Activated CD4-positive, alpha-beta memory T cell treated with anti-CD3 and anti-CD28 coated beads for 36 hours (primary cell): ENCODE measurements at regions not wholly inside any gene's neighbourhood (a gene's known extent, or its start where the extent isn't known, plus 50 kb on each side); places are given as distances from the start of the nearest gene placed in this dataset.
"Not testable (repeated sequence)": the region's sequence is repeated elsewhere in the genome, so short reads cannot be mapped to it uniquely, and the experiment has no call there.

Experiments
- CTCF ChIA-PET: fragments of 350-600 bp; sonication (Branson Sonifier 250); formaldehyde crosslinking; loops from one replicate; lab custom pipeline; 2021; ENCODE audit warnings: antibody characterized with exemption, inconsistent platforms; lab: Charles Lee
- POLR2A ChIA-PET: fragments of 350-600 bp; sonication (Branson Sonifier 250); formaldehyde crosslinking; loops from one replicate; lab custom pipeline; 2021; ENCODE audit warnings: antibody characterized with exemption; lab: Charles Lee
- DNase-seq: peaks from one replicate; pipeline ENCODE4 v3.0.0-alpha.2; 2020
- H3K27ac Mint-ChIP-seq: one replicate; pipeline ENCODE4 v1.8.0; 2021; ENCODE audit warnings: mixed read lengths
- H3K27me3 Mint-ChIP-seq: one replicate; pipeline ENCODE4 v1.8.0; 2021; ENCODE audit warnings: mixed read lengths
- H3K36me3 Mint-ChIP-seq: one replicate; pipeline ENCODE4 v1.8.0; 2021; ENCODE audit warnings: mixed read lengths
- H3K4me1 Mint-ChIP-seq: one replicate; pipeline ENCODE4 v1.8.0; 2021; ENCODE audit warnings: low read depth, mixed read lengths
- H3K4me3 Mint-ChIP-seq: one replicate; pipeline ENCODE4 v1.8.0; 2021; ENCODE audit warnings: mild to moderate bottlenecking, mixed read lengths
- H3K9me3 Mint-ChIP-seq: one replicate; pipeline ENCODE4 v1.8.0; 2021; ENCODE audit warnings: mixed read lengths
- intact Hi-C: fragments of 100-400 bp; cut with micrococcal nuclease; formaldehyde crosslinking; loops from one replicate; pipeline ENCODE4 v1.15.1; 2023

DNA sequence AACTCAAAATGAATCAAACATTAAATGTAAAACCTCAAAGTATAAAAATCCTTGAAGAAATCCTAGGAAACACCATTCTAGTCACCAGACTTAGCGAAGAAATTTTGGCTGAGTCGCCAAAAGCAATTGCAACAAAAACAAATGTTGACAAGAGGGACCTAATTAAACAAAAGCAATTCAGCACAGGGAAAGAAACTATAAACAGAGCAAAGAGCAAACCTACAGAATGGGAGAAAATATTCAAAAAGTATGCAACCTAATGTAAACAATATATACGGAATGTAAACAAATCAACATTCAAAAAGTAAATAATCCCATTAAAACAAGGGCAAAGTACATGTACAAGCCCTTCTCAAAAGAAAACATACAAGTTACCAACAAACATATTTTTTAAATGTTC lies 974.7 kb downstream of the TRAM1L1 start:
- intact Hi-C loops, result no loop called here
- Mint-ChIP-seq H3K27me3 (no peaks in the 10 kb centered on the region), H3K9me3 (peaks cover 4% of the 10 kb centered on the region), H3K36me3 (no peaks in the 10 kb centered on the region), H3K4me3 (no peak overlapping the region), H3K27ac (no peak overlapping the region), H3K4me1 (no peaks in the 10 kb centered on the region)
- CTCF ChIA-PET, result no interaction called here
- POLR2A ChIA-PET, result no interaction called here
- DNase-seq, result no peak

DNA sequence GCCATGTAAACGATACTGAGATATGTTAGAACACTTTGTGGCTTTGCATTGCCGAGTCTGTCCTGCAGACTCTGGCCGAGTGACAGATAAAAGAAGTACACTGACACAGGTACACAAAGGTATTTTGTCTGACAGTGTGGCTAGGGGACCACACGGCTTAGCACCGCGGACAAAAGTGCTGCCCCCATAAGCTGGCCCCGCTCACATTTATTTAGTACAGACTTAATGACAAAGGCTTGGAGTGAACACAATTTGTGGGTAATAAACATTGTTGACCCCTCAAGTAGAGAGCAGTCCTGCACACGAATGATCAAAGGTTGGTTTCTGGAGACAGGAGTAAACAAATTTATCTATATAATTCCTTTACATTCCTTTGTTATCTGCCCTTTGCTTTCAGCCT lies 976.8 kb downstream of the TRAM1L1 start:
- H3K36me3 Mint-ChIP-seq, result no peaks in the 10 kb centered on the region
- H3K27me3 Mint-ChIP-seq, result no peaks in the 10 kb centered on the region
- intact Hi-C loops, result no loop called here
- H3K27ac Mint-ChIP-seq, result no peak overlapping the region
- ChIA-PET POLR2A (no interaction called here), CTCF (no interaction called here)
- H3K4me3 Mint-ChIP-seq, result no peak overlapping the region
- DNase-seq, result no peak
- H3K4me1 Mint-ChIP-seq, result no peaks in the 10 kb centered on the region
- H3K9me3 Mint-ChIP-seq, result peaks cover 4% of the 10 kb centered on the region

DNA sequence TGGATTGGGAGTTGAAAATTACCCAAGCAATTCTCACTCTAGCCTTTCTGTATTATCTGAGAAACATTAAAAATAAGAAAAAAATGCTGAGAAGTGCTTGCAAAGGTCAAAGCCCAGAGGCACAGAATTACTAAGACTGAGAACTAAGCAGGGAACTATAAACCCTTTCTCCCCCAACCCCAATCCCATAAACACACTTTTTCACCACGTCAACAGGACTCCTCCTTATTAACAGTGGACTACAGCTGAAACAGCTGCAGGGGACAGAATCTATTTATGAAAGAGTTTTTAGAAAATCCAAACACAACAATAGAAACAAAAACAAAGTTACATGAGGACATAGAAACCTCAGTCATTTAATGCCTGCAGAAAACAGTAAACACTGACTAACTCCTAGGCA lies 984.1 kb downstream of the TRAM1L1 start:
- Mint-ChIP-seq H3K36me3 (no peaks in the 10 kb centered on the region), H3K4me1 (no peaks in the 10 kb centered on the region), H3K27ac (no peak overlapping the region), H3K9me3 (peaks cover 24% of the 10 kb centered on the region), H3K27me3 (no peaks in the 10 kb centered on the region), H3K4me3 (no peak overlapping the region)
- intact Hi-C loops, result no loop called here
- no peak for DNase-seq
- POLR2A ChIA-PET, result no interaction called here
- CTCF ChIA-PET, result interaction anchor here (0.5 kb wide), 1 partner anchor 14 kb away, joined by 4 read pairs; no protein-coding TSS in a partner anchor

DNA sequence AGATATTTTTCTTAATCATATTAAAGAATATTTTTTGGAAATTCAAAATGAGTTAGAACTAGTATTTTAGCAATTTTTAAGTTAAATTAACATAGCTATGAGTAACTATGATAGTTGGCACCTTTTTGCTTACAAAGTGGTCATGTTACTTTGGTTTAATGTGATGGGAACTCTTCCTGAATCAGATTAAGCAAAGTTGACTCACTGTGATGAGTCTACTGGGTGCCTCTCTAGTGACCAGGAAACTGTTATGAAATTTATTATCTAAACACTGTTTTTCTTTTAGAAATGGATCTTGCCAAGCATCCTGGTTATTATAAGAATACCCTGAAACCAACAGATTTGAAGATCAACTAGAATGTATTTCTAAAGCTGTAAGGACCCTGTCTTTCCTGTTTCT lies 985.8 kb downstream of the TRAM1L1 start:
- Mint-ChIP-seq H3K9me3 (peaks cover 24% of the 10 kb centered on the region), H3K27me3 (no peaks in the 10 kb centered on the region), H3K27ac (no peak overlapping the region), H3K4me3 (no peak overlapping the region), H3K4me1 (no peaks in the 10 kb centered on the region), H3K36me3 (no peaks in the 10 kb centered on the region)
- POLR2A ChIA-PET, result no interaction called here
- CTCF ChIA-PET, result no interaction called here
- intact Hi-C loops, result no loop called here
- DNase-seq, result no peak

DNA sequence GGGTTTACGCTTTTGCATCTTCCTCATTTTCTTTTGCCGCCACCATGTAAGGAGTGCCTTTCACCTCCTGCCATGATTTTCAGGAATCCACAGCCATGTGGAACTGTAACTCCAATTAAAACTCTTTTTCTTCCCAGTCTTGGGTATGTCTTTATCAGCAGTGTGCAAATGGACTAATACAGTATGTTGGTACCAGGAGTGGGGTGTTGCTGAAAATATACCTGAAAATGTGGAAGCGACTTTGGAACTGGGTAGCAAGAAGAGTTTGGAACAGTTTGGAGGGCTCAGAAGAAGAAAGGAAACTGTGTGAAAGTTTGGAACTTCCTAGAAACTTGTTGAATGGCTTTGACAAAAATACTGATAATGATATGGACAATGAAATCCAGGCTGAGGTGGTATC lies 983.9 kb upstream of the NDST4 start:
- intact Hi-C loops, H3K27ac Mint-ChIP-seq, DNase-seq, H3K27me3 Mint-ChIP-seq, H3K36me3 Mint-ChIP-seq, H3K4me3 Mint-ChIP-seq, H3K4me1 Mint-ChIP-seq, POLR2A ChIA-PET: not testable (repeated sequence)
- H3K9me3 Mint-ChIP-seq, result peaks cover 24% of the 10 kb centered on the region
- CTCF ChIA-PET, result interaction anchor here (0.7 kb wide), 1 partner anchor 78 kb away, joined by 3 read pairs; no protein-coding TSS in a partner anchor

DNA sequence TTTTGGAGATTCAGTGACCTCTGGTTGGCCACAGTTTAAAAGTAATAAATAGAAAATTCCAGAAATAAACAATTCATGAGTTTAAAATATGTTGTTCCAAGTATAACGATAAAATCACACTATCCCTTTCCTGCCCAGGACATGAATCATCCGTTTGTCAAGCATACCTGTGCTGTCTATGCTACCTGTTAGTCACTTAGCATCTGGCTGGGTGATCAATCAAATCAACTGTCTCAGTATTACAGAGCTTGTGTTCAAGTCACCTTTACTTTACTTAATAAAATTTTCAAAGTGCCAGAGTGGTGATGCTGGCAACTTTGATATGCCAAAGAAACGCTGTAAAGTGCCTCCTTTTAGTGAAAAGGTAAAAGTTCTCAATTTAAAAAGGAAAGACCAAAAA lies 979.5 kb upstream of the NDST4 start:
- Mint-ChIP-seq H3K9me3 (peaks cover 14% of the 10 kb centered on the region), H3K27ac (no peak overlapping the region), H3K4me3 (no peak overlapping the region), H3K36me3 (no peaks in the 10 kb centered on the region), H3K4me1 (no peaks in the 10 kb centered on the region), H3K27me3 (no peaks in the 10 kb centered on the region)
- DNase-seq, result no peak
- CTCF ChIA-PET, result no interaction called here
- POLR2A ChIA-PET, result no interaction called here
- intact Hi-C loops, result no loop called here

DNA sequence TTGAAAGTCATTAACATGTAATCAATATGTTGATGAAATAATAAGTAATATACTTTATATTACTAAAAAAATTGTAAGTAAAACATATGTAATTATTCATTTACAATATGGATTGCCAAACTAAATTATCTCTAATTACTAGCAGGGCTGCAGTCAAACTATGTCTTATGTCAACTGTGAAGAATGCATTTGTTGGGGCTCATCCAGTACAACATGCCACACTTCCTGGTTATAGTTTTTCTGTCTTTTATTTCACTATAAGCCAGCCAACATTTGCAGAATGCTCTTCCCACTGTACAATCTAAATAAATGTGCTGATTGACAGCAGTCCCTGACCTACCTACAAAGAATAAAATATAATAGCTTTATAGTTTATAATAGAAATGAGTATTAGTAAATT lies 975.4 kb upstream of the NDST4 start:
- Mint-ChIP-seq H3K36me3 (no peaks in the 10 kb centered on the region), H3K27me3 (no peaks in the 10 kb centered on the region), H3K4me1 (no peaks in the 10 kb centered on the region), H3K9me3 (no peaks in the 10 kb centered on the region), H3K4me3 (no peak overlapping the region), H3K27ac (no peak overlapping the region)
- ChIA-PET POLR2A (no interaction called here), CTCF (no interaction called here)
- intact Hi-C loops, result no loop called here
- DNase-seq, result no peak

DNA sequence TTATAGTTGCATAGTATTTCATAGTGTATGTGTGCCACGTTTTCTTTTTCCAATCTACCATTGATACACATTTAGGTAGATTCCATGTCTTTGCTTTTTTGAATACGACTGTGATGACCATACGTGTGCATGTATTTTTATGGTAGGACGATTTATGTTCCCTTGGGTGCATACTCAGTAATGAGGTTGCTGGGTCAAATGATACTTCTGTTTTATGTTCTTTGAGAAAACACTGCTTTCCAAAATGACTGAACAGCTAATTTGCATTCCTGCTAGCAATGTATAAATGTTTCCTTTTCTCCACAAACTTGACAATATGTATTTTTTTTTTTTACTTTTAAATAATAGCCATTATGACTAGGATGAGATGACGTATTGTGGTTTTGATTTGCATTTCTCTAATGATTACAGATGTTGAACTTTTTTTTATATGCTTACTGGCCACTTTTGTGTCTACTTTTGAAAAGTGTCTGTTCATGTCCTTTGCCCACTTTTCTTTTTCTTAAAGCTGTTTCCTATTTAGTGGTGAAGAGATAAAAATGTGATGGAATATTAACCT lies 969.5 kb upstream of the NDST4 start:
- no peaks in the 10 kb centered on the region for H3K27me3 Mint-ChIP-seq
- H3K36me3 Mint-ChIP-seq, result no peaks in the 10 kb centered on the region
- H3K4me1 Mint-ChIP-seq, result no peaks in the 10 kb centered on the region
- peaks cover 16% of the 10 kb centered on the region for H3K9me3 Mint-ChIP-seq
- no peak overlapping the region for H3K4me3 Mint-ChIP-seq
- no peak overlapping the region for H3K27ac Mint-ChIP-seq
- DNase-seq, result no peak
- POLR2A ChIA-PET, result no interaction called here
- CTCF ChIA-PET, result interaction anchor here (0.6 kb wide), 1 partner anchor 1091 kb away, joined by 3 read pairs; no protein-coding TSS in a partner anchor
- intact Hi-C loops, result no loop called here

DNA sequence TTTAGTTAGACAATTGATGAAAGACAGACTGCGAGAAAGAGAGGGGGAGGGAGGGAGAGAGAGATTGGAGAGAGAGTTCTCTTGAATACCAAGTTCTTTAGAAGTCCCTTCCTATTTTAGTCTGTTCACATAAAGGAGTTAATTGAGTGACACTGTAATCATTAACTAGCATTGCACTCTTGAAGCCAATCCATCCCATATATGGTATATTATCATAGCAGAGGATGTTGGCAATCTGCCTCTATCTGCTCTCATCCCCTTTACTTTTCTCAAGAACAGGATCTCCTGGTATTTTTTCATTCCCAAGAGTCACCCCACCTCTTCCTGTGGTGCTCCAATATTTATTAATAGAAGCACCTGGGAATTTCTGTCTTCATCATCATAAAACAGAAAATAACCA lies 959.6 kb upstream of the NDST4 start:
- ChIA-PET POLR2A (no interaction called here), CTCF (no interaction called here)
- H3K36me3 Mint-ChIP-seq, result no peaks in the 10 kb centered on the region
- no peak for DNase-seq
- intact Hi-C loops, result no loop called here
- no peaks in the 10 kb centered on the region for H3K27me3 Mint-ChIP-seq
- no peak overlapping the region for H3K4me3 Mint-ChIP-seq
- peaks cover 1% of the 10 kb centered on the region for H3K9me3 Mint-ChIP-seq
- H3K27ac Mint-ChIP-seq, result no peak overlapping the region
- no peaks in the 10 kb centered on the region for H3K4me1 Mint-ChIP-seq

DNA sequence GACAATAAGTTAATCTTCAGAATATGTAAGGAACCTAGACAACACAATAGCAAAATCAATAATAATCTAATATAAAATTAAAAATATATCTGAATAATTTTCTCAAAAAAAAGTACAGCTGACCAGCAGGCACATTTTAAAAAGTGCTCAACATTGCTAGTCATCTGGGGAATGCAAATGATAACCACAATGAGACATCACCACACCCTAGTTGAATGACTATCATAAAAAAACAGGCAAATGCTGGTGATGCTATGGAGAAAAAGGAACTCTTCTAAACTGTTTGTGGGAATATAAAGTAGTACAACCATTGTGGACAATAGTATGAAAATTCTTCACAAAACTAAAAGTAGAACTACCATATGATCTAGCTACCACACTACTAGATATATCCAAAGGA lies 956.9 kb upstream of the NDST4 start:
- H3K27ac Mint-ChIP-seq, result no peak overlapping the region
- H3K27me3 Mint-ChIP-seq, result no peaks in the 10 kb centered on the region
- no peaks in the 10 kb centered on the region for H3K9me3 Mint-ChIP-seq
- no peaks in the 10 kb centered on the region for H3K36me3 Mint-ChIP-seq
- intact Hi-C loops, result no loop called here
- no peak for DNase-seq
- no peak overlapping the region for H3K4me3 Mint-ChIP-seq
- ChIA-PET POLR2A (no interaction called here), CTCF (no interaction called here)
- no peaks in the 10 kb centered on the region for H3K4me1 Mint-ChIP-seq

DNA sequence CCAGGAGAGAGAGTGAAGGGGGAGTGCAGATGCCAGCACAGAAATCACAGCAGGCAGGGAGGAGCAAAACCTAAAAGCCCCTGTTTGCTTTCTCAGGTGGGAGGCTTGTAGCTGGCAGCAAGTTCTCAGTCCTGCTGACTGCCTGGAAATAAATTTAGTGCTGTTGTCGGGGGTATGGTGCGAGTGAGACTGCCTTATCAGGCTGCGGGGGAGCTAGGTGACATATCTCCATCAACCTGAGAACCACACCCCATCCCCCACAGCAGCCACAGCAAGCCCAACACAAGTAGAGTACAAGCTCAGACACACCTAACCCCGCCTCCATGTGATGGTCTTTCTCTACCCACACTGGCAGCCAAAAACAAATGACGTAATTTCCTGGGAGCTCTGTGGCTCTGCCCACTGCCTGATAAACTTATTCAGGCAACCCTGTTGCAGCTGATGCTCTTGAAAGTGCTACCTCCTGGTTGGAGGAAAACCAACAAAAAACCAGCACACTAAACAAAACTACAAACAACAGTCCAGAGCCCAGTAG lies 953.4 kb upstream of the NDST4 start:
- Mint-ChIP-seq H3K9me3 (no peaks in the 10 kb centered on the region), H3K36me3 (no peaks in the 10 kb centered on the region), H3K27ac (no peak overlapping the region), H3K4me1 (no peaks in the 10 kb centered on the region), H3K4me3 (no peak overlapping the region), H3K27me3 (no peaks in the 10 kb centered on the region)
- ChIA-PET CTCF (no interaction called here), POLR2A (no interaction called here)
- DNase-seq, result no peak
- intact Hi-C loops, result no loop called here

DNA sequence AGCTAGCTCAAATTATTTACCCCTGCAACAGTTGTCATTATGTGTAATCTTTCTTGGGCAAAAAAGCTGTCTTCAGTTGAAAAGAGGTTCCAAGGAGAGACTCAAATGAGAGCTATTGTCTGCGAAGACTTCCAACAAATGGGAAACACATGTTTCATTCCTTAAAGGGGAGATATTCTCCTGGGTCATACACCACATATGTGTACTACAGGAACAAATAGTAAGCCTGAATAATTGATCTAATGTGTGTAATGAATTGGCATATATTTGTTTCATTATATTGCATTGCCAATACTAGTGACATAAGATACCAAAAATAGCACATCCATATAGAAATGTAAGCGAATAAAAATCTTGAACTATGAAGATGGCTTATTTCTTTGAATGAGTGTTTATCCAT lies 950.9 kb upstream of the NDST4 start:
- Mint-ChIP-seq H3K36me3 (no peaks in the 10 kb centered on the region), H3K4me1 (no peaks in the 10 kb centered on the region), H3K9me3 (no peaks in the 10 kb centered on the region), H3K27ac (no peak overlapping the region), H3K27me3 (no peaks in the 10 kb centered on the region), H3K4me3 (no peak overlapping the region)
- DNase-seq, result no peak
- intact Hi-C loops, result no loop called here
- CTCF ChIA-PET, result no interaction called here
- POLR2A ChIA-PET, result no interaction called here

DNA sequence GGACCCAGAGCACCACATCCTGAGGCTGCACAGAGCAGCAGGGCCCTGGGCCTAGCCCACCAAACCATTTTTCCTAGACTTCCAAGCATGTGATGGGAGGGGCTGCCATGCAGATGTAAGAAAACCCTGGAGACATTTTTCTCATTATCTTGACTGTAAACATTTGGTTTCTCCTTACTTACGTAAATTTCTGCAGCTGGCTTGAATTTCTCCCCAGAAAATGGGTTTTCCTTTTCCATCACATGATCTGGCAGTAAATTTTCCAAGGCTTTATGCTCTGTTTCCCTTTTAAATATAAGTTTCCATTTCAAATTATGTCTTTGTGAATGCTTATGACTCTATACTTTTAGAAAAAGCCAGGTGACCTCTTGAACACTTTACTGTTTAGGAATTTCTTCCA lies 945.9 kb upstream of the NDST4 start:
- intact Hi-C loops, result no loop called here
- POLR2A ChIA-PET, result no interaction called here
- H3K9me3 Mint-ChIP-seq, result no peaks in the 10 kb centered on the region
- H3K4me1 Mint-ChIP-seq, result no peaks in the 10 kb centered on the region
- CTCF ChIA-PET, result no interaction called here
- H3K27me3 Mint-ChIP-seq, result no peaks in the 10 kb centered on the region
- no peaks in the 10 kb centered on the region for H3K36me3 Mint-ChIP-seq
- H3K4me3 Mint-ChIP-seq, result no peak overlapping the region
- no peak overlapping the region for H3K27ac Mint-ChIP-seq
- no peak for DNase-seq
